ENCODE measurements at regions not wholly inside any gene's neighbourhood (a gene's known extent, or its start where the extent isn't known, plus 50 kb on each side); places are given as distances from the start of the nearest gene placed in this dataset.
A peak's percentile ranks its signal among the peaks of the same experiment; 100 is the strongest.

DNA sequence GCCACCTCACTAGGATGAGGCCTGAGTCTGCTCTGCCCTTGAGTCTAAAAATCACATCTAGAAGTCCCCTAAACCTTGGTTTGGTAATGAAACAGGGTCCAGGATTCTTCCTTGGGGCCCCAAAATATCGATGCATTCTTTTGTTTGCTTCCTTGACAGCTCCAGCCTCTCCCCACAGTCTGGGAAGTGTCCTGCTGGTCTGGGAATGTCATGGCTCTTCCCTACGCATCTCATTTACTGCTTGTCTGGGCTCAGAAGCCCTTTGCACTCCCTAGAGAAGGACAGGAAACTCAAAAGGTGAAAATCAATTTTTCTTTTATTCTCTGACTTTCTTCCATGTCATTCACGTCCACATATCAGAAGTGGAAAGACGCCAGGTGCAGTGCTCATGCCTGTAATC lies 115.8 kb downstream of the DRD1 start:
- no peak overlapping the region for H3K27ac ChIP-seq (ENCODE audit: low read length)
- H3K36me3 ChIP-seq (ENCODE audit: control insufficient read depth in 2 of 2, insufficient read depth in 2 of 2, low read length in 2 of 2), result no peaks in the 10 kb centered on the region
- no peak overlapping the region for H3K4me3 ChIP-seq (ENCODE audit: low read length in 2 of 2)
- no peaks in the 10 kb centered on the region for H3K9me3 ChIP-seq (ENCODE audit: control insufficient read depth in 2 of 2, low read length in 2 of 2)
- H3K27me3 ChIP-seq (ENCODE audit: control insufficient read depth in 1 of 2, insufficient read depth in 2 of 2, low read length in 2 of 2), result no peaks in the 10 kb centered on the region
- no peak overlapping the region for H3K9ac ChIP-seq (ENCODE audit: low read length in 2 of 2)
- H3K4me1 ChIP-seq (ENCODE audit: control insufficient read depth, insufficient read depth, low read length), result no peaks in the 10 kb centered on the region

GRCh38 chr5:175325681-175326080 lies 118.3 kb downstream of the DRD1 start:
- H3K4me1 ChIP-seq (ENCODE audit: control insufficient read depth, insufficient read depth, low read length), result no peaks in the 10 kb centered on the region

GRCh38 chr5:175321927-175322532 lies 122.0 kb downstream of the DRD1 start:
- H3K27me3 ChIP-seq (ENCODE audit: control insufficient read depth in 1 of 2, insufficient read depth in 2 of 2, low read length in 2 of 2), result no peaks in the 10 kb centered on the region
- H3K36me3 ChIP-seq (ENCODE audit: control insufficient read depth in 2 of 2, insufficient read depth in 2 of 2, low read length in 2 of 2), result no peaks in the 10 kb centered on the region
- no peak overlapping the region for H3K9ac ChIP-seq (ENCODE audit: low read length in 2 of 2)
- no peak overlapping the region for H3K4me3 ChIP-seq (ENCODE audit: low read length in 2 of 2)
- H3K9me3 ChIP-seq (ENCODE audit: control insufficient read depth in 2 of 2, low read length in 2 of 2), result no peaks in the 10 kb centered on the region
- no peaks in the 10 kb centered on the region for H3K4me1 ChIP-seq (ENCODE audit: control insufficient read depth, insufficient read depth, low read length)
- H3K27ac ChIP-seq (ENCODE audit: low read length), result no peak overlapping the region

More at GRCh38 chr5:175325681-175326080, 118.3 kb downstream of the DRD1 start:
- no peaks in the 10 kb centered on the region for H3K36me3 ChIP-seq (ENCODE audit: control insufficient read depth in 2 of 2, insufficient read depth in 2 of 2, low read length in 2 of 2)
- no peak overlapping the region for H3K4me3 ChIP-seq (ENCODE audit: low read length in 2 of 2)
- no peaks in the 10 kb centered on the region for H3K27me3 ChIP-seq (ENCODE audit: control insufficient read depth in 1 of 2, insufficient read depth in 2 of 2, low read length in 2 of 2)
- H3K9ac ChIP-seq (ENCODE audit: low read length in 2 of 2), result no peak overlapping the region
- H3K9me3 ChIP-seq (ENCODE audit: control insufficient read depth in 2 of 2, low read length in 2 of 2), result no peaks in the 10 kb centered on the region
- no peak overlapping the region for H3K27ac ChIP-seq (ENCODE audit: low read length)

DNA sequence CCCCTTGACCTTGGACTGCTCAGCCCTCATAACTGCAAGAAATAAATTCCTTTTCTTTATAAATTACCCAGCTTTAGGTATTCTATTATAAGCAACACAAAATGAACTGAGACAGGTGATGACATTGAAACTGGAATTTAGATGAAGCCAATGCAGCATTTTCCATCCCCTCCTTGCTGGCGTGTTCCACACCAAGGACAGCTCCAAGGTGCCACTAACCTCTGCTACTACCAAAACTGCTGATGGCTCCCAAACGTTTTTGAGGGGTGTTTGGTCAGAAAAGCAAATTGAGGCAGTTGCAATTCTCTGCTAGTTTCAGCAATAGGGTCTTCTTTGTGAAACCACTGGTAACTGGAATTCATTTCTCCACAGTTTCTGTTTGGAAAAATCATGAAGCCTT lies 124.8 kb downstream of the DRD1 start:
- H3K9ac ChIP-seq (ENCODE audit: low read length in 2 of 2), result no peak overlapping the region

GRCh38 chr5:175317872-175318271 lies 126.1 kb downstream of the DRD1 start:
- Histone ChIP-seq H3K27me3 (ENCODE audit: control insufficient read depth in 1 of 2, insufficient read depth in 2 of 2, low read length in 2 of 2) (no peaks in the 10 kb centered on the region), H3K9me3 (ENCODE audit: control insufficient read depth in 2 of 2, low read length in 2 of 2) (no peaks in the 10 kb centered on the region), H3K36me3 (ENCODE audit: control insufficient read depth in 2 of 2, insufficient read depth in 2 of 2, low read length in 2 of 2) (no peaks in the 10 kb centered on the region), H3K4me3 (ENCODE audit: low read length in 2 of 2) (no peak overlapping the region), H3K4me1 (ENCODE audit: control insufficient read depth, insufficient read depth, low read length) (no peaks in the 10 kb centered on the region), H3K27ac (ENCODE audit: low read length) (no peak overlapping the region), H3K9ac (ENCODE audit: low read length in 2 of 2) (no peak overlapping the region)

More for the DNA sequence above, 124.8 kb downstream of the DRD1 start:
- H3K27me3 ChIP-seq (ENCODE audit: control insufficient read depth in 1 of 2, insufficient read depth in 2 of 2, low read length in 2 of 2), result no peaks in the 10 kb centered on the region
- no peaks in the 10 kb centered on the region for H3K4me1 ChIP-seq (ENCODE audit: control insufficient read depth, insufficient read depth, low read length)
- no peaks in the 10 kb centered on the region for H3K9me3 ChIP-seq (ENCODE audit: control insufficient read depth in 2 of 2, low read length in 2 of 2)
- no peak overlapping the region for H3K4me3 ChIP-seq (ENCODE audit: low read length in 2 of 2)
- no peaks in the 10 kb centered on the region for H3K36me3 ChIP-seq (ENCODE audit: control insufficient read depth in 2 of 2, insufficient read depth in 2 of 2, low read length in 2 of 2)
- H3K27ac ChIP-seq (ENCODE audit: low read length), result no peak overlapping the region

- no peaks in the 10 kb centered on the region for H3K4me1 ChIP-seq (ENCODE audit: control insufficient read depth, insufficient read depth, low read length)
- no peaks in the 10 kb centered on the region for H3K27me3 ChIP-seq (ENCODE audit: control insufficient read depth in 1 of 2, insufficient read depth in 2 of 2, low read length in 2 of 2)
- no peak overlapping the region for H3K9ac ChIP-seq (ENCODE audit: low read length in 2 of 2)
- peaks cover 0 to 2% of the 10 kb centered on the region in 2 donors for H3K9me3 ChIP-seq (ENCODE audit: control insufficient read depth in 2 of 2, low read length in 2 of 2)
- no peaks in the 10 kb centered on the region for H3K36me3 ChIP-seq (ENCODE audit: control insufficient read depth in 2 of 2, insufficient read depth in 2 of 2, low read length in 2 of 2)
- H3K27ac ChIP-seq (ENCODE audit: low read length), result no peak overlapping the region
- H3K4me3 ChIP-seq (ENCODE audit: low read length in 2 of 2), result no peak overlapping the region
Observed at GRCh38 chr5:175309218-175309810, 134.7 kb downstream of the DRD1 start.

DNA sequence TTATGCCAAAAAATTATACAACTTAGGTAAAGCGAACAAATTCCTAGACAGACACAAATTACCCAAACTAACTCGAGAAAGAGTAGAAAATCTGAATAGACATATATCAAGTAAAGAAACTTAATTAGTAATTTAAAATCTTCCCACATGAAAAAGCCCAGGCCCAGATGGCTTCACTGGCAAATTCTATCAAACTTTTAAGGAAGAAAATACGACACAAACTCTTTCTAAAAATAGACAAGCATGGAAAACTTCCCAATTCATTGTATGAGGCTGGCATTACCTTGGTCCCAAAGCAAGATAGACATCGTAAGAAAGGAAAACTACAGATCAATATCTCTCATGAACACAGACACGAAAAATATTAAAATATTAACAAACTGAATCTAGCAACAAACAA lies 135.3 kb downstream of the DRD1 start:
- Histone ChIP-seq H3K9ac (ENCODE audit: low read length in 2 of 2) (no peak overlapping the region), H3K4me3 (ENCODE audit: low read length in 2 of 2) (no peak overlapping the region), H3K9me3 (ENCODE audit: control insufficient read depth in 2 of 2, low read length in 2 of 2) (peaks cover 0 to 2% of the 10 kb centered on the region in 2 donors), H3K27ac (ENCODE audit: low read length) (no peak overlapping the region), H3K4me1 (ENCODE audit: control insufficient read depth, insufficient read depth, low read length) (no peaks in the 10 kb centered on the region), H3K36me3 (ENCODE audit: control insufficient read depth in 2 of 2, insufficient read depth in 2 of 2, low read length in 2 of 2) (no peaks in the 10 kb centered on the region), H3K27me3 (ENCODE audit: control insufficient read depth in 1 of 2, insufficient read depth in 2 of 2, low read length in 2 of 2) (no peaks in the 10 kb centered on the region)

DNA sequence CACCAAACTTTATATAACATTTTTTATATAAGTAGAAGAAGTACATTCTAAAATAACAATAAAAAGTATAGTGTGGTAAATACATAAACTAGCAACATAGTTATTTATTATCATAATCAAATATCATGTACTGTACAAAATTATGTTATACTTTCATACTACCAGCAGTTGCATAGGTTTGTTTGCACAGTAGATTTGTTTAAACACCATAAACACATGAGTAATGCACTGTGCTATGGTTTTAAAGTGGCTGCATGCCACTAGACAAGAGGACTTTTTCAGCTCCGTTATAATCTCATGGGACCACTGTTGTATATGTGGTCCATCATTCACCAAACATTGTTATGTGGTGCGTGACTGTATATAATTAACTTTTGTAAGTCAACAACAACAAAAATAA lies 137.6 kb downstream of the DRD1 start:
- Histone ChIP-seq H3K27me3 (ENCODE audit: control insufficient read depth in 1 of 2, insufficient read depth in 2 of 2, low read length in 2 of 2) (no peaks in the 10 kb centered on the region), H3K9ac (ENCODE audit: low read length in 2 of 2) (no peak overlapping the region), H3K36me3 (ENCODE audit: control insufficient read depth in 2 of 2, insufficient read depth in 2 of 2, low read length in 2 of 2) (no peaks in the 10 kb centered on the region), H3K9me3 (ENCODE audit: control insufficient read depth in 2 of 2, low read length in 2 of 2) (peaks cover 0 to 2% of the 10 kb centered on the region in 2 donors), H3K4me3 (ENCODE audit: low read length in 2 of 2) (no peak overlapping the region), H3K27ac (ENCODE audit: low read length) (no peak overlapping the region), H3K4me1 (ENCODE audit: control insufficient read depth, insufficient read depth, low read length) (no peaks in the 10 kb centered on the region)

DNA sequence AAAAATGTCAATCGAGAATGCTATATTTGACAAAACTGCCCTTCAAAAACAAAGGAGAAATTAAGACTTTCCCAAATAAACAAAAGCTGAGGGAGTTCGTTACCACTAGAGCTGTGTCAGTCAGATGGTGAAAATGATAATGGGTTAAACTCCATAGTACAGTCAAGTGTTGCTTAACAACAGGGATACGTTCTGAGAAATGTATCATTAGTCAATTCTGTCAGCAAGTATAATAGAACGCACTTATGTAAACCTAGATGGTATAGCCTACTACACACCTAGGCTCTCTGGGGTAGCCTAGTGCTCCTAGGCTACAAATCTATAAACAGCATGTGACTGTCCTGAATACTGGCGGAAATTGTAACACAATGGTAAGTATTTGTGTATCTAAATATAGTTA lies 138.7 kb downstream of the DRD1 start:
- H3K9me3 ChIP-seq (ENCODE audit: control insufficient read depth in 2 of 2, low read length in 2 of 2), result no peaks in the 10 kb centered on the region
- no peak overlapping the region for H3K9ac ChIP-seq (ENCODE audit: low read length in 2 of 2)
- no peak overlapping the region for H3K27ac ChIP-seq (ENCODE audit: low read length)
- no peaks in the 10 kb centered on the region for H3K27me3 ChIP-seq (ENCODE audit: control insufficient read depth in 1 of 2, insufficient read depth in 2 of 2, low read length in 2 of 2)
- H3K36me3 ChIP-seq (ENCODE audit: control insufficient read depth in 2 of 2, insufficient read depth in 2 of 2, low read length in 2 of 2), result no peaks in the 10 kb centered on the region
- H3K4me1 ChIP-seq (ENCODE audit: control insufficient read depth, insufficient read depth, low read length), result no peaks in the 10 kb centered on the region
- no peak overlapping the region for H3K4me3 ChIP-seq (ENCODE audit: low read length in 2 of 2)

DNA sequence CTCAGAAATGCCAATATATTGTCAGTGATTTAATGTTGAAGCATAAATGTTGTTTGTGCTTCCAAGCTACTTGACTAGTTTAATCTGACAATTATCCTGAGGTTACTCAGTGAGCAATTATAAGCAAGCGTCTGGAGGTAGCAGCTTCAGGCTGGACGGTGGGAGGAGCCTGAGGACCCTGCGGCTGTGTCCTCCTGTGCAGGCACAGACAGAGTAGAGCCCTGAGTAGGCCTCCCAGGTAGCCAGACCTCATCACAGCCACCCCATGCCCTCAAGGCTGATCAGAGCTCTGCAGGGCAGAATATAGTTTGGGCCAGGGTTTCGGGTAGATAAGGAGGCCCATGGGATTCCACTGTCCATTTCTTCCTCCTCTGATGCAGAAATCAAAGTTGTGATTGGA lies 153.6 kb downstream of the DRD1 start:
- no peak overlapping the region for H3K4me3 ChIP-seq (ENCODE audit: low read length in 2 of 2)
- H3K27ac ChIP-seq (ENCODE audit: low read length), result no peak overlapping the region
- H3K9me3 ChIP-seq (ENCODE audit: control insufficient read depth in 2 of 2, low read length in 2 of 2), result no peaks in the 10 kb centered on the region

GRCh38 chr5:175288048-175288621 lies 155.8 kb downstream of the DRD1 start:
- Histone ChIP-seq H3K27ac (ENCODE audit: low read length) (no peak overlapping the region), H3K4me3 (ENCODE audit: low read length in 2 of 2) (peak overlapping the region in 1 of 2 donors; percentile 22), H3K4me1 (ENCODE audit: control insufficient read depth, insufficient read depth, low read length) (no peaks in the 10 kb centered on the region), H3K9ac (ENCODE audit: low read length in 2 of 2) (no peak overlapping the region), H3K27me3 (ENCODE audit: control insufficient read depth in 1 of 2, insufficient read depth in 2 of 2, low read length in 2 of 2) (no peaks in the 10 kb centered on the region), H3K36me3 (ENCODE audit: control insufficient read depth in 2 of 2, insufficient read depth in 2 of 2, low read length in 2 of 2) (no peaks in the 10 kb centered on the region), H3K9me3 (ENCODE audit: control insufficient read depth in 2 of 2, low read length in 2 of 2) (no peaks in the 10 kb centered on the region)

More for the DNA sequence above, 153.6 kb downstream of the DRD1 start:
- H3K4me1 ChIP-seq (ENCODE audit: control insufficient read depth, insufficient read depth, low read length), result no peaks in the 10 kb centered on the region
- H3K27me3 ChIP-seq (ENCODE audit: control insufficient read depth in 1 of 2, insufficient read depth in 2 of 2, low read length in 2 of 2), result no peaks in the 10 kb centered on the region
- H3K36me3 ChIP-seq (ENCODE audit: control insufficient read depth in 2 of 2, insufficient read depth in 2 of 2, low read length in 2 of 2), result no peaks in the 10 kb centered on the region
- no peak overlapping the region for H3K9ac ChIP-seq (ENCODE audit: low read length in 2 of 2)

All from stomach smooth muscle (tissue), 2 donors.